Stimulated activated naive CD8-positive, alpha-beta T cell treated with anti-CD3 and anti-CD28 coated beads, Interleukin-15, Interleukin-2, amounts not matched to agents 100 ng/mL and 50 ng/mL, for 24 hours (primary cell): ENCODE measurements at regions not wholly inside any gene's neighbourhood (a gene's known extent, or its start where the extent isn't known, plus 50 kb on each side); places are given as distances from the start of the nearest gene placed in this dataset.

Experiments used
- H3K27ac Mint-ChIP-seq: one replicate; pipeline ENCODE4 v1.8.0; 2021; ENCODE audit warnings: mild to moderate bottlenecking, mixed read lengths
- H3K27me3 Mint-ChIP-seq: one replicate; pipeline ENCODE4 v1.8.0; 2021; ENCODE audit warnings: mixed read lengths
- H3K36me3 Mint-ChIP-seq: one replicate; pipeline ENCODE4 v1.8.0; 2021; ENCODE audit warnings: low read depth, mixed read lengths
- H3K4me1 Mint-ChIP-seq: one replicate; pipeline ENCODE4 v1.8.0; 2021; ENCODE audit warnings: low read depth, mixed read lengths
- H3K4me3 Mint-ChIP-seq: one replicate; pipeline ENCODE4 v1.8.0; 2021; ENCODE audit warnings: mild to moderate bottlenecking, mixed read lengths
- H3K9me3 Mint-ChIP-seq: one replicate; pipeline ENCODE4 v1.8.0; 2021; ENCODE audit warnings: mixed read lengths

DNA sequence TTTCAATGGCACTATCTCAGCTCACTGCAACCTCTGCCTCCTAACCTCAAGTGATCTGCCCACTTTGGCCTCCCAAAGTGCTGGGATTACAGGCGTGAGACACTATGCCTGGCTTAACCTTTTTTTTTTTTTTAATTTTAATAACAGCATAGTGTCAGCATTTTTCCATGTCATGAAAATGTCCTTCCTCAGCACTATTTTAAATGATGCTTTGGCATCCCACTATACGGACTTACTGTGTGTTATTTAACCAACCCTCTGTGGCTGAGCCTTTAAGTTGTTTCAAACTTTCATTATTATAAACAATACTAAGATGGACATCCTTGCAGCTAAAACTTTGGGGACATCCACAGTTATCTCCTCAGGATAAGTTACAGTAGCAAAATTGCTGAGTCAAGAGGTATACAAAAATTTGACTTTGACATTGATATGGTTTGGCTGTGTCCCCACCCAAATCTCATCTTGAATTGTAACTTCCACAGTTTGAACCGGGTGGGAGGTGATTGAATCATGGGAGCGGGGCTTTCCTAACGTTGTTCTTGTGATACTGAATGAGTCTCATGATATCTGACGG is 123.8 kb upstream of the JARID2 start:
- Mint-ChIP-seq H3K9me3 (no peaks in the 10 kb centered on the region), H3K36me3 (no peaks in the 10 kb centered on the region), H3K27me3 (no peaks in the 10 kb centered on the region), H3K27ac (no peak overlapping the region), H3K4me1 (peaks cover 3% of the 10 kb centered on the region), H3K4me3 (no peak overlapping the region)

DNA sequence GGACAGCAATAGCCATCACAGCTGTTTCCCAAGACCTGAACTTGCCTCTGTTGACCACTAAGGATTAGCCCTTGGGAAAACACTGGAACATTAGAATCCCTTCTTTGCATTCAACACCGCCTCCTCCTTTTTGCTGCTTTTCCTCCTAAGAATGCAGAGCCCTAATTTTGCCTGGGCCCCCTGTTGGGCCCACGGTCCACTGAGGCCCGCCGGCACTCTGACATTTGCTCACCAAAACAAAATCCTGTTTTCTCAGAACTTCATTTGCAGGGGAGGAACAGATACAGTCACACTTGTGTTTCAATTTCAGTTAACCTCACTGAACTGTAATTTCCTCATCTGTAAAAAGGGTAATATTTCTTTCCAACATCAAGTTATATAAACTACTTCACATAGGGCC is 116.0 kb upstream of the JARID2 start:
- Mint-ChIP-seq H3K36me3 (no peaks in the 10 kb centered on the region), H3K4me3 (no peak overlapping the region), H3K27ac (peak overlapping the region; percentile 85), H3K9me3 (no peaks in the 10 kb centered on the region), H3K27me3 (no peaks in the 10 kb centered on the region), H3K4me1 (peaks cover 14% of the 10 kb centered on the region)

DNA sequence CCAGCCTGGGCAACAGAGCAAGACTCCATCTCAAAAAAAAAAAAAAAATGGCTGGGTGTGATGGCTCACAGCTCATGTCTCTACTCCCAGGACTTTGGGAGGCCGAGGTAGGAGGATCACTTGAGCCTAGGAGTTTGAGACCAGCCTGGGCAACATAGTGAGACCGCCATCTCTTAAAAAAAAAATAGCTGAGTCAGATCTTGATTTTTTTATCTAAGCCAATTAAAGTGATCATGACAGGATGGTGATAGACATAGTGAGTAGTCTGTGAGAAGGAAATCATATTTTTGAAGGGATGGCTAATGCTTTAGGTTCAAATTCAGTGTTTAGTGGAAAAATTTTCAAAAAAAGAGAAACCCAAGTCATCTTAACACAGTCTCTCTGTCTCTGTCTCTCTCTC is 114.6 kb upstream of the JARID2 start:
- Mint-ChIP-seq H3K27me3 (no peaks in the 10 kb centered on the region), H3K9me3 (no peaks in the 10 kb centered on the region), H3K4me1 (peaks cover 14% of the 10 kb centered on the region), H3K27ac (no peak overlapping the region), H3K4me3 (no peak overlapping the region), H3K36me3 (no peaks in the 10 kb centered on the region)

DNA sequence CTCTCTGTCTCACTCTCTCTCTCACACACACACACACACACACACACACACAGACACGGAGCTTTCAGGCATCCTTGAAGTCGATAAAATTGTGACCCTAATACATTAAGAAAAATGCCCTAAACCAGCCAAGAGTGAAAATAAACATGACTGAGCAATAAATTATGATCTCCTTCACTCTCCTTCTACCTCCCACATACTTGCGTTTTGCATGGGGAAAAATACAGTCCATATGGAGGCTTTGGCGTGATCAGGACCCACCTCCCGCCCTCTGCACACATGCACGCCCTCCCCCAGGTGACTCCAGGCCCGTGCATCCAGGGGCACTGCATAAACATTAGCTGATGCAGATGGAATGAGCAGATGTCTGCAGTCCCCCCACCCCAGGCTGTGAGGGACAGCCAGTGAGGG is 114.2 kb upstream of the JARID2 start:
- Mint-ChIP-seq H3K4me1 (peaks cover 14% of the 10 kb centered on the region), H3K9me3 (no peaks in the 10 kb centered on the region), H3K27me3 (no peaks in the 10 kb centered on the region), H3K36me3 (no peaks in the 10 kb centered on the region), H3K4me3 (no peak overlapping the region), H3K27ac (no peak overlapping the region)

DNA sequence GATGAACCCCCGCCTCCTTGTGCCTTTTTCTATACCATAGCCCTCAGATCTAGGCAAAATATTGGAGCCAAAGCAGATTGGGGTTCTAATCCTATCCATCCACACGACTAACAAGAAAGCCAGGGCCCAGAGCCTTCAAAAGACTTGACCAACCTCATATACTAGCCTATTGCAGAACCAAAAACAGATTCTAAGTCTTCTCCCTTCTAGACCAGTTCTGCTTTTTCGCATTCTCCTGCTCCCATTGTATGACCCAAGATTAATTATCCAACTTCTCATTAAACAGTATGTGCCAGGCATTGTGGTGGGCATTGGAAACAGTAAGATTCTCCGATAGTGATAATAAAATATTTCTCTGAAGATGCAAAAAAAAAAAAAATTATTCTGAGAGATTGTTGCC is 113.7 kb upstream of the JARID2 start:
- Mint-ChIP-seq H3K27me3 (no peaks in the 10 kb centered on the region), H3K27ac (no peak overlapping the region), H3K36me3 (no peaks in the 10 kb centered on the region), H3K4me3 (no peak overlapping the region), H3K4me1 (peaks cover 14% of the 10 kb centered on the region), H3K9me3 (no peaks in the 10 kb centered on the region)

DNA sequence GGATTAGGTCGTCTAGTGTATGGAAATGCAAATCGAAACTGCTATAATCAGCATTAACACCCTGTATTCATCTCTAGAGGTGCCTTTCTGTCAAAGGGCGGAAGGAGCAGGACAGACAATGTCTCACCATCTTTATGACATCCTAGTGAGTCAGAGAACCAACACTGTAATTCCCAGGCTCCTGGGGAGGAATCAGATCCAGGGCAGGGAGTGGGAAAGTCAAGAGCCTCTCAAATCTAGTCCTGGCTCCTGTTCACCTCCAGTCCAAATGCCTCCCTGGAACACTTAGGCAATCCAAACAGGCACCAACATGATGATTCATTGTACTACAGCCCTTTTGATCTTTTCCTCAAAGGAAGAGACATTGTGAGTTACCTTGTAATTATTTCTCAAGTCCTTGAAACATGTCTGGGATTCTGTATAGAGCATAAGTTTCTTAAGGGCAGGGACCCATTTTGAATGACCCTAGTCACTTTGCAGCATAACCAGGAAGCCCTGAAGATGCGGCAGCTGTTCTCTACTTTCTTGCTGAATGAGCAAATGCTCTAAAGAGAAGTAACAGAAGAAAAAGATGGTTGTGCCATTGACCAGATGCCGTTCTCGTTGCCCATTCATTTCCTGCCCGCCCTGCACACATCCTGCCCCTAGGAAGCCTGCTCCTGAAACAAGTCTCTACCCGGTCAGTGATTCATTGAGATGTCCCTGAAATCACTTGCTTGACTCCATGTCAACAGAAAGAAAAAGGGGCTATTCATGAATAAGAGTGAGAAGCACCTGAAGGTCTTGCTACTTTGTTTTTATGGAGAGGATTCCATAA is 112.8 kb upstream of the JARID2 start:
- peaks cover 14% of the 10 kb centered on the region for H3K4me1 Mint-ChIP-seq
- no peaks in the 10 kb centered on the region for H3K36me3 Mint-ChIP-seq
- no peak overlapping the region for H3K27ac Mint-ChIP-seq
- no peak overlapping the region for H3K4me3 Mint-ChIP-seq
- H3K9me3 Mint-ChIP-seq = no peaks in the 10 kb centered on the region
- H3K27me3 Mint-ChIP-seq = no peaks in the 10 kb centered on the region

DNA sequence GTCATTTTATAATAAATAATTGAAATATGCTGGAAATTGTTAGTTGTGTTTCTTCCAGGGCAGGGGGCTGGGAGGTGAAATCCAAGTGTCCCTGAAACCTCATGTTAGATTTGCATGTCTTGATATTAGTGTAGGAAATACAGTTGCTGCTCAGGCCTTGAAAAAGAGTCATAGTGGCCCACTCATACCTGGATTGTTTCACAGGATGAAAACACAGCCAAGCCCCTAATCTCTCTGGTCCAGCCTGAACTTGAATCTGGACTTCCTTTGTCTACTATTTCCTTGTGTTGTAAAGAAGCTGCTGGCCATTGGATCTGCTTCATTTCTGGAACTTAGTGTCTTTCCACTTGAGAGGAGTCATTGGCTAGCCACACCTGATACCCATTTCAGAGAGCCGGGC is 108.8 kb upstream of the JARID2 start:
- H3K4me1 Mint-ChIP-seq = no peaks in the 10 kb centered on the region
- H3K27ac Mint-ChIP-seq = no peak overlapping the region
- H3K9me3 Mint-ChIP-seq = no peaks in the 10 kb centered on the region

DNA sequence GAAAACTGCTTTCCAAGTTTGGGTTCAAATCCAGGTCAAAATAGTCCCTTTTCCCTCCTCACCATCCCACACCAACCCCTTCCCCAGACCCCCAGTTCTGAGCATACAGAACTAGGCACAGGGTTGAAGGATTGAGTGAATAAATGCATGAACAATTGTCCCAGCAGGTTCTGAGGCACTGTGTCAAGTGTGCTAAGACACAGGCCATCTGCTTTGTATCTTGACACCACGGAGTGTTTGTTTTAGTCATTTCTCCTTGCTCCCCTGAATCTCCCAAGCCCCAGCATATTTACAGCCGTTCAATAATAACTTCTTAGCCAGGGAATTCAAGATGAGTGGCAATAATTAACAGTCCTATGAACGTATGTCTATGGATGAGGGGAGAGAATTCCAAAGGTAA is 102.8 kb upstream of the JARID2 start:
- Mint-ChIP-seq H3K4me3 (no peak overlapping the region), H3K4me1 (no peaks in the 10 kb centered on the region), H3K9me3 (no peaks in the 10 kb centered on the region), H3K27me3 (no peaks in the 10 kb centered on the region), H3K36me3 (no peaks in the 10 kb centered on the region), H3K27ac (no peak overlapping the region)

More for the DNA sequence above, 108.8 kb upstream of the JARID2 start:
- no peaks in the 10 kb centered on the region for H3K27me3 Mint-ChIP-seq
- H3K36me3 Mint-ChIP-seq = no peaks in the 10 kb centered on the region
- no peak overlapping the region for H3K4me3 Mint-ChIP-seq

DNA sequence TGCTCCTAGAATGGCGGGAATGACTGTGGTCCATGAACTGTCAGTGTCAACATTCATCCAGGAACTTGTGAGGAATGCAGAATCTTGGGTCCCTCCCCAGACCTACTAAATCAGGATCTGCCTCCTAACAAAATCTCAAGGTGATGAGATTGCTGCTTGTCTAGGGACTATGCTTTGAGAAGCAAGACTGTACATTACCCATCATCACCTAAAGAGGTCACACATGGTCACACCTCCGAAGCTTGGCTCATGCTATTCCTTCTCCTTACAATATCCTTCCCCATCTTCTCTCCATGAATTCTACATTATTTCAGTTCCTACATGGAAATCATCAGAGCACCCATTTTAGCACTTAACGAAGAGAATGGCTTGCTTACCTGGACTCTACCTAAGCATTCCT is 102.3 kb upstream of the JARID2 start:
- H3K4me1 Mint-ChIP-seq = no peaks in the 10 kb centered on the region
- no peaks in the 10 kb centered on the region for H3K36me3 Mint-ChIP-seq
- H3K9me3 Mint-ChIP-seq = no peaks in the 10 kb centered on the region
- H3K27me3 Mint-ChIP-seq = no peaks in the 10 kb centered on the region
- H3K4me3 Mint-ChIP-seq = no peak overlapping the region
- H3K27ac Mint-ChIP-seq = no peak overlapping the region

DNA sequence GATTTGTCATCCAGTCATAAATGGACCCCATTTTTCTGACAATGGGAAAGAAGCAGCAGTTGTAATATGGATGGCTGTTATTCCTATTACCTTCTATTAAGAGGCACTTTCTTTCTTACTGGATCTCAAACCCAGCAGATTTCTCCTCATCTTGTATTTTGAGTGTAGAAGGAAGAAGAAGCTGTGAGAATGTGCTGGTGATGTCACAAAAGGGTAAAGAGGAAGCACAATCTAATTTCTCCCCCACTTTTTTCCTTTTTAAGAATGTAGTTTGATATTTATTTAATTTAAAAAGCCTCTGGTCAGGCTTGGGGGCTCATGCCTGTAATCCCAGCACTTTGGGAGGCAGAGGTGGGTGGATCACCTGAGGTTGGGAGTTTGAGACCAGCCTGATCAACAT is 100.0 kb upstream of the JARID2 start:
- no peak overlapping the region for H3K4me3 Mint-ChIP-seq
- H3K27ac Mint-ChIP-seq = no peak overlapping the region
- H3K36me3 Mint-ChIP-seq = no peaks in the 10 kb centered on the region
- H3K9me3 Mint-ChIP-seq = no peaks in the 10 kb centered on the region
- H3K27me3 Mint-ChIP-seq = no peaks in the 10 kb centered on the region
- H3K4me1 Mint-ChIP-seq = no peaks in the 10 kb centered on the region

DNA sequence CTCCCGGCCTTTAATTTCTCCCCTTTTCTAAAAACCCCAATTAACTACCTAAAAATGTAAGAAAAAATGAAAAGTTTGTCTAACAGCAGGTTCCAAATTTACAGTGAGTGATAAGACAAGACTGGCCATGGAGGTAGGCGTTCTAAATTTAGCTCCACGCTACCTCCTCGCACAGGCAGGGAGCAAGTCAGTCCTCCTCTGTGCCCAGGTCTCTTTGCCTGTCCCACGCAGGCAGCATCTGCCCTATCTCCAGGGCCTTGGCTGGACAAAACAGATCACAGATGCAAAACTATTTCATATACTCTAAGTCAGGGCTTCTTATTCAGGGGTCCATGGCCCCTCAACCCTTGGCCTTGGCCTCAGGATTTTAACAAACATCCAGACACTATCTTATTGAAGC is 98.0 kb upstream of the JARID2 start:
- no peaks in the 10 kb centered on the region for H3K27me3 Mint-ChIP-seq
- H3K4me3 Mint-ChIP-seq = no peak overlapping the region
- H3K36me3 Mint-ChIP-seq = no peaks in the 10 kb centered on the region
- no peak overlapping the region for H3K27ac Mint-ChIP-seq
- H3K9me3 Mint-ChIP-seq = no peaks in the 10 kb centered on the region
- no peaks in the 10 kb centered on the region for H3K4me1 Mint-ChIP-seq

DNA sequence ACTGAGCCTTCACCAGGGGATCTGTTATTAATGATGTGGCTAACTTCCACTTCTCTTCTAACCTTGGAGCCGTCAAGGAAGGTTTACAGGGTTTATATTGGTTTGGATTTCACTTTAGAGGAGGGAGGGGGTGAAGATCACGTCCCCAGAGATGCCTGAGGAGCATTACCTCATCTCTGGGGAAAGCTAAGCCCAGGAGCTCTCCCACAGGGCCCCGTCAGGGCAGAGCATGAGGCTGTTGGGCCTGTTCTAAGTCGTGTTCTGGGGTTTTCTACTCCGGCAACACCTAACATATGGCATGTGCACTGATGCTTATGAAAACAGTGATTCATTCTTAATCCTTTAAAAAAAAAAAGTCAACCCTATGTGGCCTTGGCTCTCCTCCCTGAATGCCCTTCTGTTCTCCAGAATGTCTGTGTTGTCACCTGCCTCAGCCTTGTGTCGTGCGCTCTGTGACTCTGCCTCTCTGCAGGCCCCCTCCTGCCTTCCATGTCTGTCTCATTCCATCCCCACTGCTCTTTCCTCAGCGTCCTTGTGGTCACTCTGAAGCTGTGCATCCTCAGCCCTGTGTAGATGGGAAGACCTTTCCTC is 97.4 kb upstream of the JARID2 start:
- H3K4me1 Mint-ChIP-seq = no peaks in the 10 kb centered on the region
- no peaks in the 10 kb centered on the region for H3K27me3 Mint-ChIP-seq
- no peak overlapping the region for H3K27ac Mint-ChIP-seq
- H3K36me3 Mint-ChIP-seq = no peaks in the 10 kb centered on the region
- H3K4me3 Mint-ChIP-seq = no peak overlapping the region
- H3K9me3 Mint-ChIP-seq = no peaks in the 10 kb centered on the region

DNA sequence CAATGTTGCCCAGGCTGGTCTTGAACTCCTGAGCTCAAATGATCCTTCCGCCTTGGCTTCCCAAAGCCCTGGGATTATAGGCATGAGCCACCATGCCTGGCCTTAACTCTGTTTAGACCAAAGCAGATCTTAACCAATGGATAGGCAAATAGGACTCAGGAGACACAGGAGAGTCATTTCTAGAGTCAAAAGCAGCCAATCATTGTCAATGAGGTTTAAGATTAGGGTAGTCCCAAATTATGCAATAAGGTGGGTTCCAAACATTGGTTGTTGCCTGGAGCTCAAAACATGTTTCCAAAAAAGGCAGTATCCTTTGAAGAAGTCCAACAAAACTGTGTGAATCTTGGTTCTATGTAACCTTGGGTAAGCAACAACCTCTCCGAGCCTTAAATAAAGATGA is 95.7 kb upstream of the JARID2 start:
- Mint-ChIP-seq H3K27me3 (no peaks in the 10 kb centered on the region), H3K4me3 (no peak overlapping the region), H3K36me3 (no peaks in the 10 kb centered on the region), H3K27ac (no peak overlapping the region), H3K4me1 (no peaks in the 10 kb centered on the region), H3K9me3 (no peaks in the 10 kb centered on the region)

DNA sequence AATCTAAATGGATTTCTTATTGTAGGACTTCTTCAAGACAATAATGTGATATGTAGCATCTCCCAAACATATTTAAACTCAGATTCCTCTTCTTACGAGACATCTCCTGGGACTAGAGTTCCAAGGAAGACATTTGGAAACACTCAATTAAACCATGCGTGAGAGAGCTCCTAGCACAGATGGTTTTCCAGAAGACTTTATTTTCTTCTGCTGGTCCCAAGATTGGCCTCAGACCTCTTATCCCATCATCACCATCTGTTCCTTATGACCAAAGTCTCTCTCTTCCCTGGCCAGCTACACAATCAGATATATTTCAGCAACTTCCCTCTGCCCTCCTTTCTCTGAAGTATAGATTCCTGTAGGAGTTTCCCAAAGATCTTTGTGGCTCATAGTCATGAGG is 93.2 kb upstream of the JARID2 start:
- no peaks in the 10 kb centered on the region for H3K36me3 Mint-ChIP-seq
- H3K27me3 Mint-ChIP-seq = no peaks in the 10 kb centered on the region
- no peaks in the 10 kb centered on the region for H3K4me1 Mint-ChIP-seq
- no peak overlapping the region for H3K27ac Mint-ChIP-seq
- no peak overlapping the region for H3K4me3 Mint-ChIP-seq
- H3K9me3 Mint-ChIP-seq = no peaks in the 10 kb centered on the region

DNA sequence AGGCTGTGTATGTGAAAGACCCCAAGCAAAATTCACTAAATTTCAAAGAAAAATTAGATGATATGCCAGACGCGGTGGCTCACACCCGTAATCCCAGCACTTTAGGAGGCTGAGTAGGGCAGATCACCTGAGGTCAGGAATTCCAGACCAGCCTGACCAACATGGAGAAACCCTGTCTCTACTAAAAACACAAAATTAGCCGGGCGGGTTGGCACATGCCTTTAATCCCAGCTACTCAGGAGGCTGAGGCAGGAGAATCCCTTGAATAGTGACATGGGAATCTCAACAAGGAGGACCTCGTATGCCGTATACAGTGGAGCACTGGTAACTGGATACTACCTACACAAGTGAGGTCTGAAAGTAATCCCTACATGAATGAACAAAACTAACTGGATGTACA is 92.7 kb upstream of the JARID2 start:
- H3K27me3 Mint-ChIP-seq = no peaks in the 10 kb centered on the region
- H3K27ac Mint-ChIP-seq = no peak overlapping the region
- no peaks in the 10 kb centered on the region for H3K4me1 Mint-ChIP-seq
- H3K9me3 Mint-ChIP-seq = no peaks in the 10 kb centered on the region
- H3K4me3 Mint-ChIP-seq = no peak overlapping the region
- no peaks in the 10 kb centered on the region for H3K36me3 Mint-ChIP-seq

DNA sequence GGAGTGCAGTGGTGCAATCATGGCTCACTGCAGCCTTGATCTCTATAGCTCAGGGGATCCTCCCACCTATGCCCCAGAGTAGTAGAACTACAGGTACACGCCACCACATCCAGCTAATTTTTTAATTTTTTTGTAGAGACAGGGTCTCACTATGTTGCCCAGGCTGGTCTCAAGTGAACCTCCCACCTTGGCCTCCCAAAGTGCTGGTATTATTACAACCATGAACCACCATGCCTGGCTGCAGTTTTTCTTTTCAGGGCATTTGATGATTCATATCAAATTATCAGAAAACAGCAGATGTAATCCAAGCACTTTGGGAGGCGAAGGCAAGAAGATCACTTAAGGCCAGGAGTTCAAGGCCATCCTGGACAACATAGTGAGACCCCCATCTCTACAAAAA is 88.4 kb upstream of the JARID2 start:
- Mint-ChIP-seq H3K4me1 (no peaks in the 10 kb centered on the region), H3K9me3 (no peaks in the 10 kb centered on the region), H3K36me3 (no peaks in the 10 kb centered on the region), H3K27ac (no peak overlapping the region), H3K27me3 (no peaks in the 10 kb centered on the region), H3K4me3 (no peak overlapping the region)
